HCT116 (cell line): ENCODE measurements at regions not wholly inside any gene's neighbourhood (a gene's known extent, or its start where the extent isn't known, plus 50 kb on each side); places are given as distances from the start of the nearest gene placed in this dataset.

Experiments
- CBX3 ChIP-seq: IDR thresholded peaks from 2 replicates; pipeline ENCODE4 v1.6.1; 2012; ENCODE audit warnings: low read depth
- CEBPB ChIP-seq: IDR thresholded peaks from 2 replicates; pipeline ENCODE4 v1.6.1; 2012; ENCODE audit warnings: low read depth
- EGR1 ChIP-seq: IDR thresholded peaks from 2 replicates; pipeline ENCODE4 v1.6.1; 2012; ENCODE audit warnings: low read depth
- EZH2 ChIP-seq: fragments of 200-600 bp; sonication (generic); IDR thresholded peaks from 2 replicates; pipeline ENCODE4 v1.6.1; 2017; ENCODE audit warnings: antibody characterized with exemption, mixed run types
- EZH2phosphoT487 ChIP-seq: fragments of 200-600 bp; IDR thresholded peaks from 2 replicates; pipeline ENCODE4 v1.6.1; 2018; ENCODE audit warnings: antibody characterized with exemption, borderline replicate concordance
- POLR2A ChIP-seq: IDR thresholded peaks from 2 replicates; pipeline ENCODE4 v1.7.0; 2011; ENCODE audit warnings: borderline replicate concordance; ENCODE audit not compliant: insufficient read depth, insufficient read length; ENCODE audit errors: extremely low read depth
- POLR2AphosphoS5 ChIP-seq: IDR thresholded peaks from 2 replicates; pipeline ENCODE4 v1.6.1; 2011; ENCODE audit warnings: mild to moderate bottlenecking, low read depth, low read length, moderate library complexity
- TF ChIP-seq, protein P1 (sequence below), 3 experiments: fragments of 200-600 bp in 1 of 3; sonication (generic) in 1 of 3; IDR thresholded peaks in 2 of 3; conservative IDR thresholded peaks in 1 of 3; 2 replicates each; pipeline ENCODE4 v1.5.1; 2012 to 2017; ENCODE audit warnings: low read depth in 2 of 3, low read length in 2 of 3, antibody characterized with exemption in 1 of 3, borderline replicate concordance in 1 of 3, control low read depth in 1 of 3, mild to moderate bottlenecking in 1 of 3, mixed read lengths in 1 of 3, mixed run types in 1 of 3, moderate library complexity in 1 of 3; ENCODE audit not compliant: insufficient read depth in 1 of 3

DNA sequence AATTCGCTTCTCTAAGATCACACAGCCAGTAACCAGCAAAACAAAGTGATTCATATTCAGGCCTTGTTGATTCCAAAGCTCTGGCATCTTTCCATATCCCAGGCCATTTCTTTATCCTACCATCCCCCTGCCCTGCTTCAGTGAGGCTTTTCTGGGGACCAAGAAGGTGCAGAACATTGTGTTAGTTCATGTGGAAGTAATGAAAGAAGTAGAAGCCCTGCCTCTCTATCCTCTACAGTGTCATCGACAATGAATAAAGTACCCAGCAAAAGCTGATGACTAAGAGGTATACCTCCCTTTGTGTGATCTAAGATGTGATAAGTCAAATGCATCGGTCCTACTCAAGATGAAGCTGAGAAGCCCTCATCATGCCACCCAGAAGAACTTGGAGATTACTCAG is 383.2 kb downstream of the BCL11A start:
- TF ChIP-seq, protein P1, sequence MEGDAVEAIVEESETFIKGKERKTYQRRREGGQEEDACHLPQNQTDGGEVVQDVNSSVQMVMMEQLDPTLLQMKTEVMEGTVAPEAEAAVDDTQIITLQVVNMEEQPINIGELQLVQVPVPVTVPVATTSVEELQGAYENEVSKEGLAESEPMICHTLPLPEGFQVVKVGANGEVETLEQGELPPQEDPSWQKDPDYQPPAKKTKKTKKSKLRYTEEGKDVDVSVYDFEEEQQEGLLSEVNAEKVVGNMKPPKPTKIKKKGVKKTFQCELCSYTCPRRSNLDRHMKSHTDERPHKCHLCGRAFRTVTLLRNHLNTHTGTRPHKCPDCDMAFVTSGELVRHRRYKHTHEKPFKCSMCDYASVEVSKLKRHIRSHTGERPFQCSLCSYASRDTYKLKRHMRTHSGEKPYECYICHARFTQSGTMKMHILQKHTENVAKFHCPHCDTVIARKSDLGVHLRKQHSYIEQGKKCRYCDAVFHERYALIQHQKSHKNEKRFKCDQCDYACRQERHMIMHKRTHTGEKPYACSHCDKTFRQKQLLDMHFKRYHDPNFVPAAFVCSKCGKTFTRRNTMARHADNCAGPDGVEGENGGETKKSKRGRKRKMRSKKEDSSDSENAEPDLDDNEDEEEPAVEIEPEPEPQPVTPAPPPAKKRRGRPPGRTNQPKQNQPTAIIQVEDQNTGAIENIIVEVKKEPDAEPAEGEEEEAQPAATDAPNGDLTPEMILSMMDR (IDR thresholded peaks at IDR 0.05 in 2 of 3, conservative IDR thresholded peaks at IDR 0.05 in 1 of 3; ENCODE audit: borderline replicate concordance in 1 of 3, insufficient read depth in 1 of 3, low read depth in 2 of 3, low read length in 2 of 3), result no peak
- TF ChIP-seq CEBPB (no peak), POLR2A (no peak), POLR2AphosphoS5 (no peak), CBX3 (no peak), EZH2phosphoT487 (no peak), EZH2 (no peak), EGR1 (no peak)
